ENCODE measurements at regions not wholly inside any gene's neighbourhood (a gene's known extent, or its start where the extent isn't known, plus 50 kb on each side); places are given as distances from the start of the nearest gene placed in this dataset.
"Not testable (repeated sequence)": the region's sequence is repeated elsewhere in the genome, so short reads cannot be mapped to it uniquely, and the experiment has no call there.

GRCh38 chr17:74143318-74143717 lies 60.2 kb upstream of the RPL38 start:
- WGBS (ENCODE audit: extremely low coverage, insufficient coverage, low lambda C conversion rate), result no CpG with 5 or more reads among the region's 4 CpGs
- not testable (repeated sequence) for H3K4me3 ChIP-seq (ENCODE audit: low read length)

GRCh38 chr17:74145756-74146155 lies 57.7 kb upstream of the RPL38 start:
- Histone ChIP-seq H2BK120ac (ENCODE audit: low read depth, low read length) (no peak overlapping the region), H3K18ac (ENCODE audit: low read length) (no peak overlapping the region), H3K36me3 (ENCODE audit: control insufficient read depth, insufficient read depth, low read length) (no peaks in the 10 kb centered on the region), H3K27ac (ENCODE audit: low read depth, low read length) (no peak overlapping the region), H3K4ac (ENCODE audit: low read depth, low read length) (no peak overlapping the region), H3K4me2 (ENCODE audit: low read length) (no peak overlapping the region), H3K4me3 (ENCODE audit: low read length) (no peak overlapping the region), H3K23ac (ENCODE audit: low read length) (no peak overlapping the region), H2BK15ac (replicated peaks; ENCODE audit: low read depth) (no peak overlapping the region), H3K27me3 (ENCODE audit: insufficient read depth, low read length, poor library complexity) (no peaks in the 10 kb centered on the region), H3K79me2 (ENCODE audit: control insufficient read depth, insufficient read depth, low read length) (no peaks in the 10 kb centered on the region), H2BK5ac (ENCODE audit: low read length) (no peak overlapping the region), H4K5ac (ENCODE audit: low read length) (no peak overlapping the region), H2AK5ac (ENCODE audit: low read length) (no peak overlapping the region), H3K9ac (ENCODE audit: low read length) (no peak overlapping the region), H3K4me1 (ENCODE audit: control insufficient read depth, low read depth, low read length) (no peaks in the 10 kb centered on the region), H4K8ac (ENCODE audit: low read depth, low read length) (no peak overlapping the region), H3K56ac (ENCODE audit: low read length) (no peak overlapping the region), H3K79me1 (ENCODE audit: low read length) (no peaks in the 10 kb centered on the region)
- DNase-seq, result no peak
- no CpG with 5 or more reads among the region's 6 CpGs for WGBS (ENCODE audit: extremely low coverage, insufficient coverage, low lambda C conversion rate)

More at GRCh38 chr17:74143318-74143717, 60.2 kb upstream of the RPL38 start:
- DNase-seq; H3K27me3 ChIP-seq (ENCODE audit: insufficient read depth, low read length, poor library complexity); H3K36me3 ChIP-seq (ENCODE audit: control insufficient read depth, insufficient read depth, low read length); H2AK5ac ChIP-seq (ENCODE audit: low read length); H4K8ac ChIP-seq (ENCODE audit: low read depth, low read length); H3K18ac ChIP-seq (ENCODE audit: low read length); H2BK15ac ChIP-seq (replicated peaks; ENCODE audit: low read depth); H3K27ac ChIP-seq (ENCODE audit: low read depth, low read length); H3K4ac ChIP-seq (ENCODE audit: low read depth, low read length); H2BK5ac ChIP-seq (ENCODE audit: low read length); H3K79me2 ChIP-seq (ENCODE audit: control insufficient read depth, insufficient read depth, low read length); H3K4me1 ChIP-seq (ENCODE audit: control insufficient read depth, low read depth, low read length); H4K5ac ChIP-seq (ENCODE audit: low read length); H3K4me2 ChIP-seq (ENCODE audit: low read length); H3K9ac ChIP-seq (ENCODE audit: low read length); H3K79me1 ChIP-seq (ENCODE audit: low read length); H3K56ac ChIP-seq (ENCODE audit: low read length); H3K23ac ChIP-seq (ENCODE audit: low read length); H2BK120ac ChIP-seq (ENCODE audit: low read depth, low read length): not testable (repeated sequence)

- DNase-seq, result no peak
- no peaks in the 10 kb centered on the region for H3K27me3 ChIP-seq (ENCODE audit: insufficient read depth, low read length, poor library complexity)
- H3K27ac ChIP-seq (ENCODE audit: low read depth, low read length), result no peak overlapping the region
- no peak overlapping the region for H4K5ac ChIP-seq (ENCODE audit: low read length)
- H2BK5ac ChIP-seq (ENCODE audit: low read length), result no peak overlapping the region
- no peak overlapping the region for H2BK15ac ChIP-seq (replicated peaks; ENCODE audit: low read depth)
- no peak overlapping the region for H3K4me3 ChIP-seq (ENCODE audit: low read length)
- H4K8ac ChIP-seq (ENCODE audit: low read depth, low read length), result no peak overlapping the region
- WGBS (ENCODE audit: extremely low coverage, insufficient coverage, low lambda C conversion rate), result no CpG with 5 or more reads among the region's 3 CpGs
- H3K18ac ChIP-seq (ENCODE audit: low read length), result no peak overlapping the region
- H3K56ac ChIP-seq (ENCODE audit: low read length), result no peak overlapping the region
- no peaks in the 10 kb centered on the region for H3K4me1 ChIP-seq (ENCODE audit: control insufficient read depth, low read depth, low read length)
- no peaks in the 10 kb centered on the region for H3K79me1 ChIP-seq (ENCODE audit: low read length)
- H3K23ac ChIP-seq (ENCODE audit: low read length), result no peak overlapping the region
- no peaks in the 10 kb centered on the region for H3K36me3 ChIP-seq (ENCODE audit: control insufficient read depth, insufficient read depth, low read length)
- no peaks in the 10 kb centered on the region for H3K79me2 ChIP-seq (ENCODE audit: control insufficient read depth, insufficient read depth, low read length)
- H2AK5ac ChIP-seq (ENCODE audit: low read length), result no peak overlapping the region
- no peak overlapping the region for H3K9ac ChIP-seq (ENCODE audit: low read length)
- no peak overlapping the region for H2BK120ac ChIP-seq (ENCODE audit: low read depth, low read length)
- no peak overlapping the region for H3K4me2 ChIP-seq (ENCODE audit: low read length)
- H3K4ac ChIP-seq (ENCODE audit: low read depth, low read length), result no peak overlapping the region
These were observed 57.3 kb upstream of the RPL38 start for GRCh38 chr17:74146196-74146595.

- Histone ChIP-seq H3K79me2 (ENCODE audit: control insufficient read depth, insufficient read depth, low read length) (no peaks in the 10 kb centered on the region), H4K8ac (ENCODE audit: low read depth, low read length) (no peak overlapping the region), H3K18ac (ENCODE audit: low read length) (no peak overlapping the region), H3K27me3 (ENCODE audit: insufficient read depth, low read length, poor library complexity) (no peaks in the 10 kb centered on the region), H3K56ac (ENCODE audit: low read length) (no peak overlapping the region), H4K5ac (ENCODE audit: low read length) (no peak overlapping the region), H3K4ac (ENCODE audit: low read depth, low read length) (no peak overlapping the region), H2BK5ac (ENCODE audit: low read length) (no peak overlapping the region), H3K9ac (ENCODE audit: low read length) (no peak overlapping the region), H3K4me1 (ENCODE audit: control insufficient read depth, low read depth, low read length) (no peaks in the 10 kb centered on the region), H3K36me3 (ENCODE audit: control insufficient read depth, insufficient read depth, low read length) (no peaks in the 10 kb centered on the region), H2BK120ac (ENCODE audit: low read depth, low read length) (no peak overlapping the region), H3K79me1 (ENCODE audit: low read length) (no peaks in the 10 kb centered on the region), H3K23ac (ENCODE audit: low read length) (no peak overlapping the region), H3K4me3 (ENCODE audit: low read length) (no peak overlapping the region), H2BK15ac (replicated peaks; ENCODE audit: low read depth) (no peak overlapping the region), H2AK5ac (ENCODE audit: low read length) (no peak overlapping the region), H3K27ac (ENCODE audit: low read depth, low read length) (no peak overlapping the region), H3K4me2 (ENCODE audit: low read length) (no peak overlapping the region)
- WGBS (ENCODE audit: extremely low coverage, insufficient coverage, low lambda C conversion rate), result no CpG with 5 or more reads among the region's 15 CpGs
- no peak for DNase-seq
These were observed 56.2 kb upstream of the RPL38 start for GRCh38 chr17:74147056-74147835.

- DNase-seq, result no peak
- H3K4me1 ChIP-seq (ENCODE audit: control insufficient read depth, low read depth, low read length), result no peaks in the 10 kb centered on the region
- H3K56ac ChIP-seq (ENCODE audit: low read length), result no peak overlapping the region
- H3K27ac ChIP-seq (ENCODE audit: low read depth, low read length), result no peak overlapping the region
- H3K4ac ChIP-seq (ENCODE audit: low read depth, low read length), result no peak overlapping the region
- no CpG with 5 or more reads among the region's 4 CpGs for WGBS (ENCODE audit: extremely low coverage, insufficient coverage, low lambda C conversion rate)
- H3K9ac ChIP-seq (ENCODE audit: low read length), result no peak overlapping the region
- no peak overlapping the region for H3K4me2 ChIP-seq (ENCODE audit: low read length)
- no peak overlapping the region for H2BK15ac ChIP-seq (replicated peaks; ENCODE audit: low read depth)
- H3K18ac ChIP-seq (ENCODE audit: low read length), result no peak overlapping the region
- H4K5ac ChIP-seq (ENCODE audit: low read length), result no peak overlapping the region
- H3K4me3 ChIP-seq (ENCODE audit: low read length), result no peak overlapping the region
- no peak overlapping the region for H2AK5ac ChIP-seq (ENCODE audit: low read length)
- H3K79me2 ChIP-seq (ENCODE audit: control insufficient read depth, insufficient read depth, low read length), result no peaks in the 10 kb centered on the region
- H2BK120ac ChIP-seq (ENCODE audit: low read depth, low read length), result no peak overlapping the region
- H3K23ac ChIP-seq (ENCODE audit: low read length), result no peak overlapping the region
- no peak overlapping the region for H2BK5ac ChIP-seq (ENCODE audit: low read length)
- no peaks in the 10 kb centered on the region for H3K79me1 ChIP-seq (ENCODE audit: low read length)
- H3K27me3 ChIP-seq (ENCODE audit: insufficient read depth, low read length, poor library complexity), result no peaks in the 10 kb centered on the region
- H4K8ac ChIP-seq (ENCODE audit: low read depth, low read length), result no peak overlapping the region
- no peaks in the 10 kb centered on the region for H3K36me3 ChIP-seq (ENCODE audit: control insufficient read depth, insufficient read depth, low read length)
These were observed 55.5 kb upstream of the RPL38 start for GRCh38 chr17:74147966-74148365.

GRCh38 chr17:74148446-74148845 lies 55.0 kb upstream of the RPL38 start:
- Histone ChIP-seq H3K9ac (ENCODE audit: low read length) (no peak overlapping the region), H3K4me3 (ENCODE audit: low read length) (no peak overlapping the region), H3K4me1 (ENCODE audit: control insufficient read depth, low read depth, low read length) (no peaks in the 10 kb centered on the region), H3K79me1 (ENCODE audit: low read length) (no peaks in the 10 kb centered on the region), H2BK120ac (ENCODE audit: low read depth, low read length) (no peak overlapping the region), H3K4ac (ENCODE audit: low read depth, low read length) (no peak overlapping the region), H4K8ac (ENCODE audit: low read depth, low read length) (no peak overlapping the region), H3K4me2 (ENCODE audit: low read length) (no peak overlapping the region), H3K27ac (ENCODE audit: low read depth, low read length) (no peak overlapping the region), H3K23ac (ENCODE audit: low read length) (no peak overlapping the region), H3K56ac (ENCODE audit: low read length) (no peak overlapping the region), H3K36me3 (ENCODE audit: control insufficient read depth, insufficient read depth, low read length) (no peaks in the 10 kb centered on the region), H4K5ac (ENCODE audit: low read length) (no peak overlapping the region), H3K18ac (ENCODE audit: low read length) (no peak overlapping the region), H3K79me2 (ENCODE audit: control insufficient read depth, insufficient read depth, low read length) (no peaks in the 10 kb centered on the region), H2BK5ac (ENCODE audit: low read length) (no peak overlapping the region), H2AK5ac (ENCODE audit: low read length) (no peak overlapping the region), H2BK15ac (replicated peaks; ENCODE audit: low read depth) (no peak overlapping the region), H3K27me3 (ENCODE audit: insufficient read depth, low read length, poor library complexity) (no peaks in the 10 kb centered on the region)
- no CpG with 5 or more reads among the region's 4 CpGs for WGBS (ENCODE audit: extremely low coverage, insufficient coverage, low lambda C conversion rate)
- no peak for DNase-seq

Data from mesendoderm (in vitro differentiated cells).